HEK293 (cell line): ENCODE measurements at regions not wholly inside any gene's neighbourhood (a gene's known extent, or its start where the extent isn't known, plus 50 kb on each side); places are given as distances from the start of the nearest gene placed in this dataset.

Experiments
- CTCF ChIA-PET: fragments of 350-600 bp; formaldehyde crosslinking; extraction: SDS; loops from one replicate; lab custom pipeline; 2021; ENCODE audit warnings: antibody characterized with exemption; lab: Yijun Ruan, JAX
- POLR2A ChIA-PET: fragments of 300-600 bp; formaldehyde crosslinking; extraction: SDS; loops from one replicate; lab custom pipeline; 2020; ENCODE audit warnings: antibody characterized with exemption, inconsistent platforms; lab: Yijun Ruan, JAX
- H3K27ac ChIP-seq: fragments of 200-500 bp; sonication (Bioruptor generic); 2 replicates; pipeline ENCODE4 v1.5.1; 2014; ENCODE audit warnings: low read depth, low read length, control low read depth, inconsistent platforms; ENCODE audit errors: extremely low read depth
- H3K36me3 ChIP-seq, 2 experiments: fragments of 200-500 bp in 1 of 2; sonication (Bioruptor generic) in 1 of 2; 1 replicate in 1 of 2; 2 replicates in 1 of 2; pipeline ENCODE4 v1.5.1; 2014 to 2017; ENCODE audit warnings: inconsistent platforms in 2 of 2, low read length in 2 of 2; ENCODE audit not compliant: control insufficient read depth in 2 of 2, insufficient read depth in 1 of 2
- H3K4me1 ChIP-seq: fragments of 200-500 bp; sonication (Bioruptor generic); 2 replicates; pipeline ENCODE4 v1.5.1; 2014; ENCODE audit warnings: mild to moderate bottlenecking, low read length, inconsistent platforms; ENCODE audit not compliant: control insufficient read depth, insufficient read depth
- H3K4me3 ChIP-seq: 2 replicates; pipeline ENCODE4 v1.5.1; 2011; ENCODE audit warnings: low read depth, mild to moderate bottlenecking, control low read depth, low read length, moderate library complexity
- H3K9me3 ChIP-seq: fragments of 200-500 bp; sonication (Bioruptor generic); 2 replicates; pipeline ENCODE4 v1.5.1; 2014; ENCODE audit warnings: low read depth, low read length, inconsistent platforms; ENCODE audit not compliant: control insufficient read depth, insufficient read depth
- BCL11B ChIP-seq: fragments of 450-650 bp; formaldehyde crosslinking; IDR thresholded peaks from 2 replicates; pipeline ENCODE4 v1.5.1; 2016; ENCODE audit warnings: low read depth, missing biosample characterization, missing genetic modification characterization
- EGR2 ChIP-seq: fragments of 450-650 bp; formaldehyde crosslinking; IDR thresholded peaks from 2 replicates; pipeline ENCODE4 v1.5.1; 2016; ENCODE audit warnings: low read depth, missing biosample characterization, missing genetic modification characterization
- FEZF1 ChIP-seq: fragments of 450-650 bp; formaldehyde crosslinking; IDR thresholded peaks from 2 replicates; pipeline ENCODE4 v1.5.1; 2016; ENCODE audit warnings: missing biosample characterization, missing genetic modification characterization
- GLIS1 ChIP-seq: fragments of 450-650 bp; formaldehyde crosslinking; IDR thresholded peaks from 2 replicates; pipeline ENCODE4 v1.5.1; 2016; ENCODE audit warnings: missing biosample characterization, missing genetic modification characterization
- IKZF3 ChIP-seq: fragments of 450-650 bp; IDR thresholded peaks from 2 replicates; pipeline ENCODE4 v1.5.0; 2018; ENCODE audit warnings: missing biosample characterization, mild to moderate bottlenecking, missing genetic modification characterization, moderate library complexity
- TRIM28 ChIP-seq: IDR thresholded peaks from 2 replicates; pipeline ENCODE4 v1.6.1; 2011; ENCODE audit warnings: low read length, control low read depth, borderline replicate concordance
- ZBTB17 ChIP-seq: fragments of 450-650 bp; formaldehyde crosslinking; IDR thresholded peaks from 2 replicates; pipeline ENCODE4 v1.5.1; 2016; ENCODE audit warnings: missing biosample characterization, missing genetic modification characterization
- ZEB2 ChIP-seq: fragments of 450-650 bp; formaldehyde crosslinking; IDR thresholded peaks from 2 replicates; pipeline ENCODE4 v1.5.1; 2016; ENCODE audit warnings: missing biosample characterization, missing genetic modification characterization
- ZFP69B ChIP-seq: fragments of 450-650 bp; formaldehyde crosslinking; IDR thresholded peaks from 2 replicates; pipeline ENCODE4 v1.5.1; 2016; ENCODE audit warnings: missing biosample characterization, missing genetic modification characterization
- ZIC2 ChIP-seq: fragments of 450-650 bp; formaldehyde crosslinking; IDR thresholded peaks from 2 replicates; pipeline ENCODE4 v1.5.1; 2016; ENCODE audit warnings: missing biosample characterization, missing genetic modification characterization
- ZNF121 ChIP-seq: fragments of 450-650 bp; formaldehyde crosslinking; IDR thresholded peaks from 2 replicates; pipeline ENCODE4 v1.5.1; 2016; ENCODE audit warnings: missing biosample characterization, missing genetic modification characterization
- ZNF140 ChIP-seq: fragments of 450-650 bp; formaldehyde crosslinking; IDR thresholded peaks from 2 replicates; pipeline ENCODE4 v1.5.1; 2016; ENCODE audit warnings: missing biosample characterization, missing genetic modification characterization
- ZNF202 ChIP-seq: fragments of 450-650 bp; formaldehyde crosslinking; IDR thresholded peaks from 2 replicates; pipeline ENCODE4 v1.5.1; 2016; ENCODE audit warnings: missing biosample characterization, missing genetic modification characterization, borderline replicate concordance
- ZNF23 ChIP-seq: fragments of 450-650 bp; formaldehyde crosslinking; IDR thresholded peaks from 2 replicates; pipeline ENCODE4 v1.5.1; 2016; ENCODE audit warnings: missing biosample characterization, missing genetic modification characterization, borderline replicate concordance
- ZNF266 ChIP-seq: fragments of 450-650 bp; formaldehyde crosslinking; IDR thresholded peaks from 2 replicates; pipeline ENCODE4 v1.5.1; 2016; ENCODE audit warnings: missing biosample characterization, missing genetic modification characterization, low read depth
- ZNF366 ChIP-seq: fragments of 450-650 bp; formaldehyde crosslinking; conservative IDR thresholded peaks from 2 replicates; pipeline ENCODE4 v1.5.1; 2016; ENCODE audit warnings: missing biosample characterization, missing genetic modification characterization
- ZNF423 ChIP-seq: fragments of 450-650 bp; formaldehyde crosslinking; IDR thresholded peaks from 2 replicates; pipeline ENCODE4 v1.5.1; 2016; ENCODE audit warnings: missing biosample characterization, missing genetic modification characterization
- ZNF449 ChIP-seq: fragments of 450-650 bp; formaldehyde crosslinking; IDR thresholded peaks from 2 replicates; pipeline ENCODE4 v1.5.1; 2017; ENCODE audit warnings: missing biosample characterization, mild to moderate bottlenecking, missing genetic modification characterization, moderate library complexity
- ZNF473 ChIP-seq: fragments of 450-650 bp; formaldehyde crosslinking; IDR thresholded peaks from 2 replicates; pipeline ENCODE4 v1.5.1; 2017; ENCODE audit warnings: missing biosample characterization, missing genetic modification characterization
- ZNF501 ChIP-seq: fragments of 450-650 bp; formaldehyde crosslinking; IDR thresholded peaks from 2 replicates; pipeline ENCODE4 v1.5.1; 2016; ENCODE audit warnings: missing biosample characterization, missing genetic modification characterization
- ZNF510 ChIP-seq: fragments of 450-650 bp; formaldehyde crosslinking; IDR thresholded peaks from 2 replicates; pipeline ENCODE4 v1.5.1; 2018; ENCODE audit warnings: mild to moderate bottlenecking, missing genetic modification characterization, missing biosample characterization; ENCODE audit not compliant: insufficient replicate concordance
- ZNF548 ChIP-seq: fragments of 450-650 bp; formaldehyde crosslinking; IDR thresholded peaks from 2 replicates; pipeline ENCODE4 v1.5.1; 2016; ENCODE audit warnings: missing biosample characterization, missing genetic modification characterization
- ZNF561 ChIP-seq: fragments of 450-650 bp; IDR thresholded peaks from 2 replicates; pipeline ENCODE4 v1.5.1; 2018; ENCODE audit warnings: missing biosample characterization, missing genetic modification characterization, borderline replicate concordance
- ZNF585B ChIP-seq: fragments of 450-650 bp; formaldehyde crosslinking; IDR thresholded peaks from 2 replicates; pipeline ENCODE4 v1.5.1; 2016; ENCODE audit warnings: missing biosample characterization, missing genetic modification characterization
- ZNF596 ChIP-seq: fragments of 450-650 bp; IDR thresholded peaks from 2 replicates; pipeline ENCODE4 v1.5.0; 2018; ENCODE audit warnings: missing biosample characterization, mild to moderate bottlenecking, missing genetic modification characterization, moderate library complexity
- ZNF624 ChIP-seq: fragments of 450-650 bp; formaldehyde crosslinking; IDR thresholded peaks from 2 replicates; pipeline ENCODE4 v1.5.1; 2017; ENCODE audit warnings: missing biosample characterization, missing genetic modification characterization
- ZNF629 ChIP-seq: fragments of 450-650 bp; formaldehyde crosslinking; IDR thresholded peaks from 2 replicates; pipeline ENCODE4 v1.5.1; 2017; ENCODE audit warnings: missing biosample characterization, missing genetic modification characterization
- ZNF677 ChIP-seq: fragments of 450-650 bp; IDR thresholded peaks from 2 replicates; pipeline ENCODE4 v1.5.0; 2018; ENCODE audit warnings: missing biosample characterization, mild to moderate bottlenecking, missing genetic modification characterization, moderate library complexity
- ZNF768 ChIP-seq: fragments of 450-650 bp; formaldehyde crosslinking; IDR thresholded peaks from 2 replicates; pipeline ENCODE4 v1.5.1; 2018; ENCODE audit warnings: missing biosample characterization, mild to moderate bottlenecking, missing genetic modification characterization
- ZNF776 ChIP-seq: fragments of 450-650 bp; formaldehyde crosslinking; IDR thresholded peaks from 2 replicates; pipeline ENCODE4 v1.5.0; 2017; ENCODE audit warnings: missing biosample characterization, missing genetic modification characterization, borderline replicate concordance
- ZNF837 ChIP-seq: fragments of 450-650 bp; formaldehyde crosslinking; IDR thresholded peaks from 2 replicates; pipeline ENCODE4 v1.5.1; 2016; ENCODE audit warnings: missing biosample characterization, missing genetic modification characterization
- ZSCAN30 ChIP-seq: fragments of 450-650 bp; IDR thresholded peaks from 2 replicates; pipeline ENCODE4 v1.5.1; 2018; ENCODE audit warnings: missing biosample characterization, mild to moderate bottlenecking, missing genetic modification characterization, moderate library complexity
- ZSCAN5A ChIP-seq: fragments of 450-650 bp; formaldehyde crosslinking; IDR thresholded peaks from 2 replicates; pipeline ENCODE4 v1.5.1; 2016; ENCODE audit warnings: missing biosample characterization, missing genetic modification characterization
- TF ChIP-seq, protein P1 (sequence below): fragments of 450-650 bp; IDR thresholded peaks from 2 replicates; pipeline ENCODE4 v1.5.1; 2018; ENCODE audit warnings: missing biosample characterization, mild to moderate bottlenecking, missing genetic modification characterization

DNA sequence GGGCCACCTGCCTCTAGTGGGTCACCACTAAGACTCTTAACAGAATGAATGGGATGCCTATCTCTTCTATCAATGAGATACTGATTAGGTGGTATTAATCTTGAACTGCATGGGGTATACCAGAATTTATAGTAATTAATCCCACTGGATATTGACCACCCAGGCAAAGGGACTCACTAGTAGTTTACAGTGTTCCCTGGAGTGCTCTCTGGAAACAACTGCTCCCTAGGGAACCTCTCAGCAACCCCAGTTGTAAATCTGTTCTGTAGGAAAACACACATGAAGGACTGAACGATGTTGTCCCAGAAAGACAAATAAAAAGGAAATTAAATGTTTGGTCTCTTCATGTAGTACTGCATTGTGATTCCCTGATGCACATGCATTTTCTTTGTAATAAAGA is 430.5 kb downstream of the HLX start (continued):
- TF ChIP-seq BCL11B (tag by site-specific recombination) (no peak), ZNF510 (tag by site-specific recombination) (no peak), ZNF423 (peak; percentile 51; the same call in 1 of the 2 replicates), ZNF366 (tag by site-specific recombination) (no peak), ZNF624 (tag by site-specific recombination) (no peak), ZNF596 (tag by site-specific recombination) (0 out of 2 replicates have a peak, but pooled peaks have one; percentile 3), ZNF768 (tag by site-specific recombination) (no peak), ZIC2 (tag by site-specific recombination) (peak; percentile 67), IKZF3 (no peak), GLIS1 (tag by site-specific recombination) (no peak), ZNF121 (tag by site-specific recombination) (no peak), ZSCAN5A (tag by site-specific recombination) (no peak), ZNF629 (tag by site-specific recombination) (no peak), FEZF1 (tag by site-specific recombination) (0 out of 2 replicates have a peak, but pooled peaks have one; percentile 14), ZFP69B (tag by site-specific recombination) (no peak), ZEB2 (tag by site-specific recombination) (no peak), ZNF561 (no peak), EGR2 (tag by site-specific recombination) (no peak), ZNF585B (tag by site-specific recombination) (no peak)

DNA sequence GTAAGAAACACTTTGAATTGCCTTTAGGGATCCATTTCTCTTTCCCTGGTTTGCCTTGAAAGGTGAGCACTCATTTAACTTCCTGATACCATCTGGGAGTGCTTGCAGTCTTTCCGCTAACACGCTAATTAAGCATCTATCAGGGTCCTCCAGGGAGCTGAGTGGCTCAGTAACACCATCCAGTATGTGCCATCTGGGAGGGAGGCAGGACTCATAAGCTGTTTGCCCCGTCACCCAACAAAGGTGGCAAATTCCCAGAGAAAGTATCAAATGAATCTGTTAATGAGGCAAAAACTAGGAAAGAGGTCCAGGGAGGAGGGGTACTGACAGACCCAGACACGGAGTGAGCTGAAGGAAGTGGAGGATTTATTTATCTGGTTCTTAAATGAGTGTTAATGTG is 430.9 kb downstream of the HLX start:
- Histone ChIP-seq H3K9me3 (no peaks in the 10 kb centered on the region; the same call in 1 of the 2 replicates), H3K4me3 (no peak overlapping the region), H3K36me3 (no peaks in the 10 kb centered on the region), H3K27ac (no peak overlapping the region), H3K4me1 (no peaks in the 10 kb centered on the region)
- ChIA-PET POLR2A (no interaction called here), CTCF (interaction anchor here (0.6 kb wide), 1 partner anchor 120 kb away, joined by 4 read pairs; no protein-coding TSS in a partner anchor)
- no peak for TF ChIP-seq ZFP69B (tag by site-specific recombination)
- no peak for TF ChIP-seq ZSCAN5A (tag by site-specific recombination)
- no peak for TF ChIP-seq ZNF202
- no peak for TF ChIP-seq ZNF548 (tag by site-specific recombination)
- TF ChIP-seq ZNF449, result no peak
- no peak for TF ChIP-seq ZNF23 (tag by site-specific recombination)
- no peak for TF ChIP-seq ZNF776
- TF ChIP-seq ZNF140 (tag by site-specific recombination), result no peak
- TF ChIP-seq, protein P1, sequence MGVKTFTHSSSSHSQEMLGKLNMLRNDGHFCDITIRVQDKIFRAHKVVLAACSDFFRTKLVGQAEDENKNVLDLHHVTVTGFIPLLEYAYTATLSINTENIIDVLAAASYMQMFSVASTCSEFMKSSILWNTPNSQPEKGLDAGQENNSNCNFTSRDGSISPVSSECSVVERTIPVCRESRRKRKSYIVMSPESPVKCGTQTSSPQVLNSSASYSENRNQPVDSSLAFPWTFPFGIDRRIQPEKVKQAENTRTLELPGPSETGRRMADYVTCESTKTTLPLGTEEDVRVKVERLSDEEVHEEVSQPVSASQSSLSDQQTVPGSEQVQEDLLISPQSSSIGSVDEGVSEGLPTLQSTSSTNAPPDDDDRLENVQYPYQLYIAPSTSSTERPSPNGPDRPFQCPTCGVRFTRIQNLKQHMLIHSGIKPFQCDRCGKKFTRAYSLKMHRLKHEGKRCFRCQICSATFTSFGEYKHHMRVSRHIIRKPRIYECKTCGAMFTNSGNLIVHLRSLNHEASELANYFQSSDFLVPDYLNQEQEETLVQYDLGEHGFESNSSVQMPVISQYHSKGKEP (tag by site-specific recombination), result 0 out of 2 replicates have a peak, but pooled peaks have one; percentile 33
- 0 out of 2 replicates have a peak, but pooled peaks have one; percentile 17 for TF ChIP-seq ZBTB17 (tag by site-specific recombination)
- TF ChIP-seq ZNF473 (tag by site-specific recombination), result no peak
- TF ChIP-seq ZNF677 (tag by site-specific recombination), result no peak
- TF ChIP-seq ZNF501 (tag by site-specific recombination), result no peak
- TF ChIP-seq ZNF266 (tag by site-specific recombination), result no peak
- 0 out of 2 replicates have a peak, but pooled peaks have one; percentile 43 for TF ChIP-seq TRIM28
- no peak for TF ChIP-seq ZSCAN30 (tag by site-specific recombination)
- no peak for TF ChIP-seq ZNF837
- TF ChIP-seq ZNF561, result no peak; the same call in 1 of the 2 replicates
